ENCODE measurements at regions not wholly inside any gene's neighbourhood (a gene's known extent, or its start where the extent isn't known, plus 50 kb on each side); places are given as distances from the start of the nearest gene placed in this dataset.

GRCh38 chr16:26567356-26567755 is 499.4 kb upstream of the C16orf82 start:
- TF ChIP-seq EZH2 (IDR thresholded peaks at IDR 0.05; ENCODE audit: low read length) (no peak), CTCF (optimal IDR thresholded peaks at IDR 0.05 in 1 of 3, IDR thresholded peaks at IDR 0.05 in 1 of 3, conservative IDR thresholded peaks at IDR 0.05 in 1 of 3; ENCODE audit: extremely low read depth in 1 of 3, insufficient read depth in 2 of 3, low read length in 3 of 3) (no peak)
